HG03159 (cell line): ENCODE measurements at regions not wholly inside any gene's neighbourhood (a gene's known extent, or its start where the extent isn't known, plus 50 kb on each side); places are given as distances from the start of the nearest gene placed in this dataset.

Experiments
- ATAC-seq: cut with Tn5 transposase; IDR thresholded peaks from one replicate; pipeline ENCODE4 v1.9.1; 2021; ENCODE audit warnings: mild to moderate bottlenecking, moderate library complexity; ENCODE audit not compliant: unreplicated experiment

DNA sequence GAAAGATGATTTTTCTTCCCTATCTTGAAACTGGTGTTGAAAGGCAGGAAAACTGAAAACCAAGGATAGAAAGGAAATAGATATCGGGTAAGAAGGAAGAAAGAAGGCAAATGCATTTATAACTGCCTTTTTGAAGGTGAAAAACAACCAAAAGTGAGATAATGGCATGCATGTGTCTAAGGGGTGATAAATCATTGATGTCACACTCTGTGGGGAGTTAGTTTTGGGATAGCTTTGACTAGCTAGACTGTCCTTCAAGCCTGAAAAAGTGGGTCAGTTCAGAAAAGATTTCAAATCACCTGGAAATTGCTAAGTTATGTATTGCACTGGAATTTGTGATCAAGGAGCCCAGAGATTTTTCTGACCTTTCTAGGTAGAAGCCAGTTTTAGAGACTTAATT is 142.2 kb upstream of the UMPS start:
- no peak for ATAC-seq

GRCh38 chr3:124588794-124589193 is 141.5 kb upstream of the UMPS start:
- ATAC-seq, result no peak

- ATAC-seq, result no peak
Observed at GRCh38 chr3:124591699-124592098, 138.6 kb upstream of the UMPS start.

GRCh38 chr3:124592658-124593441 is 137.4 kb upstream of the UMPS start:
- peak; percentile 72 for ATAC-seq

GRCh38 chr3:124593442-124593829 is 136.8 kb upstream of the UMPS start:
- no peak for ATAC-seq

DNA sequence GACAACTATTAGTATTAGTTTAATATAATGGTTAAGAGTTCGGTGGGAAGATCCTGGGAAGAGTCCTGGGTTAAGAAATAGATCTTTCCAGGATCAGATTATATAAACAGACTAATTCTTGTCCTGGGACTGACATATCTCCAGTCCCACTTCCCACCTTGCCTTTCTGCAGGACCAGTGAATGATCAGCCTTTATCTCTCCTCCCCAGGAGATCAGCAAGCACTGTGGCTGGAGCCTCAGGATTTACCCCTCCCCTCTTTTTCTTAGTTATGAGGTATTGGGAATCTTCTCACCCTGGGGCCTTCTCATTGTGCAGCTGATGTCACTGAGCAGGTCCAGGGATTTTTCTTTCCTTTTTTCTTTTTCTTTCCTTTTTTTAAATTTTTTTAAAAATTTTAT is 135.7 kb upstream of the UMPS start:
- ATAC-seq, result no peak

DNA sequence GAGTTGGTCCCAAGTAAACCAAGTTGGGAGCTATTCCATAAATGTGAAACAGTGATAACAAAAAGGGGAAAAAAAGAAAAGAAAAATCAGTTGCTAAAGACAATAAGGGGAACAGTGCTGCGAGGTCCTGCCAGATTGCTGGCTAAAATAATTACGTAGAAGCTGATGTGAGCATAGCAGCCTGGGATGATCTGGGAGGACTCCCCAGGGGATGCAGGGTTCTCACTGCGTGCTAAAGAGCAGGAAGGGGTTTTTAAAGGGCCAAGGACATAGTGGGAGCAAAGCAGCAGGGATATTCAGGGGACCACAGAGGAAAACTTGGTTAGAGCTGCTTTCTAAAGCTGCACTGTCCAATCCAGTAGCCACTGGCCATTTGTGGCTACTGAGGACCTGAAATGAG is 133.0 kb upstream of the UMPS start:
- ATAC-seq, result no peak

- no peak for ATAC-seq
Observed at GRCh38 chr3:124597979-124598378, 132.3 kb upstream of the UMPS start.

DNA sequence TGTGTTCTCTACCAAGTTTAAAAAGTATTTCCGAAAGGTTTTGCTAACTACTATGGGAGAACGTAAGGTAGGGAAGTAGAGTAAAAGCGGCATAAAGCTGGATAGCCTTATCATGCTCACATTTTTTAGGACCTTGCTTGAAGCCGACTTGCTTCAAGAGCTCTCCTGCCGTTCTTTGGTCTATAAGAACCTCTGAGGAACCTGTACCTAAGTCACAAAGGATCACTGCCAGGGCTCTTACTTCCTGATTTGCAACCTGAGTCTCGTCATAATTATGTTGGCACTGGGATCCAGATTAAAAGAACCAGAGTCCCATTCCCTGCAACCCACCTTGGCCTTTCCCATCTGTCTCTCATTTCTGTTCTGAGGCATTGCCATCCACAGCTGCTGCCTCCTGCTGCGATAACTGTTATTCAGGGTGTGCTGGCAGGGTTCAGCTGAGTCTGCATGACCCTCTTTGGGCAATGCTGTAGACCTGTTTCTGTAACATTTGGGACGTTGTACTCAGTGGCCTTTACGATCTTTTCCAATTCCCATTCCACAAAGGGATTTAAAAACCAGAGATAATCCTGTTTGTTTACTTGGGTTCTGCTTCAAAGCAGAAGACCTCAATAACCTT is 131.0 kb upstream of the UMPS start:
- ATAC-seq, result no peak

DNA sequence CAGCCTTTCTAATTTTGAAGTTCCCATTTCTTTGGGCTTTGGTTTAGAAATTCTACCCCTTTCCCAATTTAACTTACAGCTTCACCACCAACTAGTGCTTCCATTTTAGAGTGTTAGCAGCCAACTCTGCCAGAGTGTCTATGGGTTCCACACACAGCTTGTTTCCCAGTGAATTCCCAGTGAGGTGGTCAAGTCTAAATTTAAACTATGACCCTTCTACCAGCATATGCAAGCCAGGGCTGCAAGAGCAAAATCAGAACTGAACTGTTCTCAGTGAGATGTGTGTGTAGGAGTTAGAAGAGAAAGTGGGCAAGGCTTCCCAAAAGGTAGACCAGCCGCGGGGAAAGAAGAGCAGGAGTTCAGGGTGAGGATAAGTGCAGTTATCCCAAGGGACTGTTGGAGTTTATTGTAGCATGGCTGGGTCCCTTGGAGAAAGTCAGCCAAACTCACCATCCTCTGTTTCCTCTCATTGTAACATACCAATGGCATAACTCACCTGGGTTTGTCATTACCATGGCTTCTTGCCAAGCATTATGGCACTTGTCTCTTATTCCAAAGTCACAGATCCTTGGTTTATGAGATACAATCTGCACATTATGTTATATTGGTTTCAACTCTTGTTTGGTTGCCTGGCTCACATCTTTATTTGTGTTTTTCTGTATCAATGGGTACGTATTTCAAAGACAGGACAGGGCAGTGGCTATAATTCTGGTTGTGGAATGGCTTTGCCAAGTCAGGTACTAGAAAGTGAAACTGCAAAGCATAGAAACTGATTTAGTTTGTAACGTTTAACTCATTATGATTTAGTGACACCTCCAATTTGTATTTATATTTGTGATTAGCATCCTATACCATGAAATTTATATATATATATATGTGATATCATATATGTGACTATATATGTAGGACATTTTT is 130.2 kb upstream of the UMPS start:
- ATAC-seq, result no peak

DNA sequence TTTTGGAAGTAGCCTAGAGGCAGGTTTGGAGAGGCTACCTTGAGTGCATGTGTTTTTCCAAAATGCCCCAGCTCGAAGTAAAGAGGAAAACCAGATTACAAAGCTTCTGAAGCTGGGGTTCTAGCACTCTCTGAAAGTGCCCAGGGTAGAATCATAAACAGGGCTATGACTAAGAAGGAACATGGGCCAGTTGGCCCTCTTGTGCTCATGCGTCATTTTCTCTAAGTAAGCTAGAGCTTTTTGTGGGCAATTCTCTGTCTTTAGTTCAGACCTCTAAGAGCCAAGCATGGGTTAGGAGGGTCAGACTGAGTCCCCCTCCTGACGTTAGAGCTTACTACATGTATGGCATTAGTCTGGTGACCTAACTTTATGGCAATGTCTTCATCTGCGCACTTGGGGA is 129.5 kb upstream of the UMPS start:
- no peak for ATAC-seq

DNA sequence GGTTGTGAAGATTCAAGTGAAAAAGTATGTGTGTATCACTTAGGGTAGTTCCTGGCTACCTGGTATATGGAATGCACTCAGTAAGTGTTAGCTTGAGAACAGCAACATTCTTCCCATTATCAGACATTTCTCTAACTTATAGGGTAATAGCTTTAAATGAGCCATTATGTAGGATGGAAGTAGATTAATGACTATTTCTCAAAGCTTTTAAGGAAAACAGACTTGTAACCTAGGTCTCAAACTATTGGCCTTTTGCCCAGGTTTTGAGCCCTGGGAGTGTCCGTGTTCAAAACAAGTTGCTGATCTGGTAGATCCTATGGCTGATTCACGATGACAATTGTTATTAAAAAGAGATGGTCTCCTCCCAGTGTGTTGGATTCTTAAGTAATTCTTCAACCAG is 129.1 kb upstream of the UMPS start:
- ATAC-seq, result no peak

DNA sequence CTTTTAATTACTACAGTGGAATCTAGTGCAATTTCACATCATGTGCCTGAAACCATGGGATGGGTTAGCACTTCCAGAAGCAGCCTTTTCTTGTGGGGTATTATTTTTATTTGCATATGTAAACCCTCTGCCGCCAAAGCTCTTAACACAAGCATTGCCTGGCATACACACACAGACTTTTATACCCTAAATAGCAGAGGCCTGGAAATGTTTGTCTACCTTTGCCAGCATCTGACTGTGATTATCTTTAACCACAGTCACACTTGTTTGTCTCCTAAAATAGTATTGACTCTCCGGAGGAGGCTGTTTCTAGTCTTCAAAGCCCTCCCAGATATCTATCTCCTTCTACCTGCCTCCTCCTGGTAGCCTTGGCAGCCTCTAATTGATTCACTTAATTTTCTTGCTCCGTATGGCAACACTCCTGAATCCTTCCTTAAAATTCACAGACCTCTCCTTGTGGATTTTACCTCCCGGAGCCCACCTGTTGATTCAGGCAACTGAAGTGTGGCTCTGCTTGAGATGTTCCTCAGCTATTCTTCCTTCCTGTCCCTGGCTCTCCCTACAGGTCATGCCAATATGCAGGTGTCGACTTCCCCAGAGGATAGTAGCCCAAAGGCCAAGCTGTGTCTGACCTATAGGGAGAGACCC is 127.1 kb upstream of the UMPS start:
- ATAC-seq, result no peak

GRCh38 chr3:124605781-124606579 is 124.3 kb upstream of the UMPS start:
- no peak for ATAC-seq

DNA sequence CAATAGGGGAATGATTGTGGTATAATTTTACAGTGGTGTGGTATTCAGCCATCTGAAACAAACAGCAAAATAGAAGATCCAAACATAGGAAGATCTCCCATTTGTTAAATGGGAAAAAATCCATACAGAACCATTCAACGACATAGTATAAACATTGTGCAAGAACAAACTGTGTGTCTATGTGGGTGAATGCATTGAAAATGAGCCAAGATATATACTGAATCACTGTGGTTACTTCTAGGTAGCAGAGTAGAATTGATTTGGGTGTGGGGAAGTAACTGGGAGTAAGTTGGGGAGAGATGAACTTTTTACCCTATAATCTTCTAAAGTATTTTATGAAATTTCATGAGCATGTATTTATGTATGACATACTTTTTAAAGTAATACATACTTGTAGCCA is 123.1 kb upstream of the UMPS start:
- ATAC-seq, result no peak

- no peak for ATAC-seq
Observed at GRCh38 chr3:124609402-124609801, 120.8 kb upstream of the UMPS start.

GRCh38 chr3:124610130-124610529 is 120.1 kb upstream of the UMPS start:
- ATAC-seq, result no peak

- no peak for ATAC-seq
Observed at GRCh38 chr3:124611520-124611919, 118.7 kb upstream of the UMPS start.

- no peak for ATAC-seq
Observed at GRCh38 chr3:124615896-124616543, 114.2 kb upstream of the UMPS start.

- no peak for ATAC-seq
Observed at GRCh38 chr3:124617177-124617576, 113.1 kb upstream of the UMPS start.
